Nephron (organoid): ENCODE measurements at regions not wholly inside any gene's neighbourhood (a gene's known extent, or its start where the extent isn't known, plus 50 kb on each side); places are given as distances from the start of the nearest gene placed in this dataset.
"Not testable (repeated sequence)": the region's sequence is repeated elsewhere in the genome, so short reads cannot be mapped to it uniquely, and the experiment has no call there.

ENCODE experiments used
- H3K27ac Mint-ChIP-seq, 3 experiments: 2 replicates each; pipeline ENCODE4 v1.8.0; 2020; ENCODE audit warnings: mixed read lengths in 3 of 3, mild to moderate bottlenecking in 2 of 3, moderate library complexity in 1 of 3
- H3K27me3 Mint-ChIP-seq: 2 replicates; pipeline ENCODE4 v1.8.0; 2021; ENCODE audit warnings: low read depth, mild to moderate bottlenecking, moderate library complexity, mixed read lengths
- H3K36me3 Mint-ChIP-seq: 2 replicates; pipeline ENCODE4 v1.8.0; 2020; ENCODE audit warnings: low read depth, mixed read lengths
- H3K4me1 Mint-ChIP-seq: 2 replicates; pipeline ENCODE4 v1.8.0; 2020; ENCODE audit warnings: mixed read lengths
- H3K4me3 Mint-ChIP-seq, 3 experiments: 2 replicates each; pipeline ENCODE4 v1.8.0; 2020; ENCODE audit warnings: mild to moderate bottlenecking in 3 of 3, mixed read lengths in 3 of 3, moderate library complexity in 2 of 3
- H3K9me3 Mint-ChIP-seq: 2 replicates; pipeline ENCODE4 v1.8.0; 2020; ENCODE audit warnings: mixed read lengths
- CTCF ChIP-seq, 3 experiments: fragments of 200-600 bp; sonication (generic); IDR thresholded peaks; one replicate each; pipeline ENCODE4 v1.5.0; 2021; ENCODE audit warnings: antibody characterized with exemption in 3 of 3; ENCODE audit not compliant: unreplicated experiment in 3 of 3

- no peaks in the 10 kb centered on the region for H3K27me3 Mint-ChIP-seq
- H3K9me3 Mint-ChIP-seq: peaks cover 5% of the 10 kb centered on the region
- no peaks in the 10 kb centered on the region for H3K36me3 Mint-ChIP-seq
- no peak for TF ChIP-seq CTCF (IDR thresholded peaks at IDR 0.05; ENCODE audit: unreplicated experiment in 3 of 3)
- peak overlapping the region in 2 of 3 experiments; percentile 72 to 78 for H3K27ac Mint-ChIP-seq
- no peak overlapping the region for H3K4me3 Mint-ChIP-seq
- H3K4me1 Mint-ChIP-seq: peaks cover 34% of the 10 kb centered on the region
Observed at GRCh38 chr2:39571111-39571731, 94.5 kb upstream of the TMEM178A start.

GRCh38 chr2:39573276-39573675, 92.4 kb upstream of the TMEM178A start:
- no peak for TF ChIP-seq CTCF (IDR thresholded peaks at IDR 0.05; ENCODE audit: unreplicated experiment in 3 of 3)
- Mint-ChIP-seq H3K27me3 (no peaks in the 10 kb centered on the region), H3K9me3 (peaks cover 17% of the 10 kb centered on the region), H3K4me3 (no peak overlapping the region), H3K4me1 (peaks cover 29% of the 10 kb centered on the region), H3K27ac (no peak overlapping the region), H3K36me3 (peaks cover 5% of the 10 kb centered on the region)

- H3K36me3 Mint-ChIP-seq: peaks cover 15% of the 10 kb centered on the region
- no peak overlapping the region for H3K4me3 Mint-ChIP-seq
- peaks cover 3% of the 10 kb centered on the region for H3K27me3 Mint-ChIP-seq
- peaks cover 10% of the 10 kb centered on the region for H3K4me1 Mint-ChIP-seq
- H3K27ac Mint-ChIP-seq: no peak overlapping the region
- H3K9me3 Mint-ChIP-seq: peaks cover 41% of the 10 kb centered on the region
- TF ChIP-seq CTCF (IDR thresholded peaks at IDR 0.05; ENCODE audit: unreplicated experiment in 3 of 3): no peak
Observed at GRCh38 chr2:39581866-39582265, 83.9 kb upstream of the TMEM178A start.

GRCh38 chr2:39583213-39583612, 82.5 kb upstream of the TMEM178A start:
- H3K4me1 Mint-ChIP-seq: peaks cover 10% of the 10 kb centered on the region

GRCh38 chr2:39583781-39584180, 81.9 kb upstream of the TMEM178A start:
- Mint-ChIP-seq H3K9me3 (peaks cover 35% of the 10 kb centered on the region), H3K27me3 (peaks cover 3% of the 10 kb centered on the region), H3K36me3 (peaks cover 19% of the 10 kb centered on the region), H3K4me3 (no peak overlapping the region), H3K27ac (no peak overlapping the region), H3K4me1 (peaks cover 10% of the 10 kb centered on the region)
- TF ChIP-seq CTCF (IDR thresholded peaks at IDR 0.05; ENCODE audit: unreplicated experiment in 3 of 3): no peak

More at GRCh38 chr2:39583213-39583612, 82.5 kb upstream of the TMEM178A start:
- H3K27me3 Mint-ChIP-seq: peaks cover 3% of the 10 kb centered on the region
- H3K36me3 Mint-ChIP-seq: peaks cover 16% of the 10 kb centered on the region
- peaks cover 40% of the 10 kb centered on the region for H3K9me3 Mint-ChIP-seq
- H3K27ac Mint-ChIP-seq: no peak overlapping the region
- TF ChIP-seq CTCF (IDR thresholded peaks at IDR 0.05; ENCODE audit: unreplicated experiment in 3 of 3): no peak
- no peak overlapping the region for H3K4me3 Mint-ChIP-seq

GRCh38 chr2:39584283-39584965, 81.3 kb upstream of the TMEM178A start:
- Mint-ChIP-seq H3K4me3 (no peak overlapping the region), H3K36me3 (peaks cover 19% of the 10 kb centered on the region), H3K9me3 (peaks cover 31% of the 10 kb centered on the region), H3K27me3 (peaks cover 3% of the 10 kb centered on the region), H3K4me1 (peaks cover 10% of the 10 kb centered on the region), H3K27ac (no peak overlapping the region)
- TF ChIP-seq CTCF (IDR thresholded peaks at IDR 0.05; ENCODE audit: unreplicated experiment in 3 of 3): no peak

GRCh38 chr2:39585531-39585930, 80.2 kb upstream of the TMEM178A start:
- H3K4me3 Mint-ChIP-seq, H3K27ac Mint-ChIP-seq, H3K27me3 Mint-ChIP-seq, H3K4me1 Mint-ChIP-seq: not testable (repeated sequence)
- Mint-ChIP-seq H3K9me3 (peaks cover 30% of the 10 kb centered on the region), H3K36me3 (peaks cover 19% of the 10 kb centered on the region)
